ENCODE measurements at regions not wholly inside any gene's neighbourhood (a gene's known extent, or its start where the extent isn't known, plus 50 kb on each side); places are given as distances from the start of the nearest gene placed in this dataset.

- TF ChIP-seq SUZ12 (IDR thresholded peaks at IDR 0.05; ENCODE audit: extremely low read depth, insufficient read depth, insufficient read length) (no peak), YY1 (IDR thresholded peaks at IDR 0.05; ENCODE audit: insufficient read depth, insufficient read length) (no peak), ZNF274 (IDR thresholded peaks at IDR 0.05; ENCODE audit: low read depth, low read length) (no peak)
These were observed 102.5 kb downstream of the SST start for GRCh38 chr3:187567661-187568121.

All from NT2/D1 (cell line).